PFSK-1 (cell line): ENCODE measurements at regions not wholly inside any gene's neighbourhood (a gene's known extent, or its start where the extent isn't known, plus 50 kb on each side); places are given as distances from the start of the nearest gene placed in this dataset.

Source experiments
- POLR2AphosphoS5 ChIP-seq: IDR thresholded peaks from 2 replicates; pipeline ENCODE4 v1.6.1; 2012; ENCODE audit warnings: low read depth, mild to moderate bottlenecking, control low read depth, low read length, moderate library complexity
- SIN3A ChIP-seq: IDR thresholded peaks from 2 replicates; pipeline ENCODE4 v1.6.1; 2012; ENCODE audit warnings: mild to moderate bottlenecking, low read length, moderate library complexity, borderline replicate concordance; ENCODE audit not compliant: insufficient read depth
- TAF1 ChIP-seq: IDR thresholded peaks from 2 replicates; pipeline ENCODE4 v1.6.1; 2012; ENCODE audit warnings: low read length, control low read depth, borderline replicate concordance; ENCODE audit not compliant: insufficient read depth
- TF ChIP-seq, protein P1 (sequence below), 2 experiments: IDR thresholded peaks; 2 replicates each; pipeline versions ENCODE4 v1.6.1 to v1.8.0; 2011 to 2012; ENCODE audit warnings: low read depth in 2 of 2, low read length in 2 of 2, control low read depth in 1 of 2, inconsistent platforms in 1 of 2, mild to moderate bottlenecking in 1 of 2, moderate library complexity in 1 of 2; ENCODE audit not compliant: insufficient read depth in 1 of 2

DNA sequence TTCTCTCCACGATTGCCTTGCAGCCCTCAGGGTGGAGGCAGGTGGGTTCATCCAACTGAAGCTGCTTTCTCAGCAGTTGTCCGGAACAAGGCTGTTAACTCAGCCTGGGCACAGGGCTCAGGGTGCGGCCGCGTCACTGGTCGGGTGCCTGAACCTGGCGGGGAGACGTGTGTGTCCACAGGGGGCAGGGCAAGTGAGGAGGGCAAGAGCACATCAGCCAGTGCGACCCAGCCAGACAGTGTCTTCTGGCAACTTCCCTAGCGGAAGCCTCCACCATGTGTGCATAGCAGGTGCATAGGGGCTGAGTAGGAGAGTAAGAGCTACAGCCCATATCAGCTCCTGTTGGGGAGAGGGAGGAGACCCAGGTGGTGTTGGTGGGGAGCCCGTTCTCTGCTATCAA lies 150.4 kb upstream of the THRB start:
- TF ChIP-seq, protein P1, sequence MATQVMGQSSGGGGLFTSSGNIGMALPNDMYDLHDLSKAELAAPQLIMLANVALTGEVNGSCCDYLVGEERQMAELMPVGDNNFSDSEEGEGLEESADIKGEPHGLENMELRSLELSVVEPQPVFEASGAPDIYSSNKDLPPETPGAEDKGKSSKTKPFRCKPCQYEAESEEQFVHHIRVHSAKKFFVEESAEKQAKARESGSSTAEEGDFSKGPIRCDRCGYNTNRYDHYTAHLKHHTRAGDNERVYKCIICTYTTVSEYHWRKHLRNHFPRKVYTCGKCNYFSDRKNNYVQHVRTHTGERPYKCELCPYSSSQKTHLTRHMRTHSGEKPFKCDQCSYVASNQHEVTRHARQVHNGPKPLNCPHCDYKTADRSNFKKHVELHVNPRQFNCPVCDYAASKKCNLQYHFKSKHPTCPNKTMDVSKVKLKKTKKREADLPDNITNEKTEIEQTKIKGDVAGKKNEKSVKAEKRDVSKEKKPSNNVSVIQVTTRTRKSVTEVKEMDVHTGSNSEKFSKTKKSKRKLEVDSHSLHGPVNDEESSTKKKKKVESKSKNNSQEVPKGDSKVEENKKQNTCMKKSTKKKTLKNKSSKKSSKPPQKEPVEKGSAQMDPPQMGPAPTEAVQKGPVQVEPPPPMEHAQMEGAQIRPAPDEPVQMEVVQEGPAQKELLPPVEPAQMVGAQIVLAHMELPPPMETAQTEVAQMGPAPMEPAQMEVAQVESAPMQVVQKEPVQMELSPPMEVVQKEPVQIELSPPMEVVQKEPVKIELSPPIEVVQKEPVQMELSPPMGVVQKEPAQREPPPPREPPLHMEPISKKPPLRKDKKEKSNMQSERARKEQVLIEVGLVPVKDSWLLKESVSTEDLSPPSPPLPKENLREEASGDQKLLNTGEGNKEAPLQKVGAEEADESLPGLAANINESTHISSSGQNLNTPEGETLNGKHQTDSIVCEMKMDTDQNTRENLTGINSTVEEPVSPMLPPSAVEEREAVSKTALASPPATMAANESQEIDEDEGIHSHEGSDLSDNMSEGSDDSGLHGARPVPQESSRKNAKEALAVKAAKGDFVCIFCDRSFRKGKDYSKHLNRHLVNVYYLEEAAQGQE (IDR thresholded peaks at IDR 0.05; ENCODE audit: insufficient read depth in 1 of 2, low read depth in 2 of 2, low read length in 2 of 2): no peak
- no peak for TF ChIP-seq TAF1
- TF ChIP-seq POLR2AphosphoS5: no peak
- TF ChIP-seq SIN3A: no peak
